ENCODE measurements at regions not wholly inside any gene's neighbourhood (a gene's known extent, or its start where the extent isn't known, plus 50 kb on each side); places are given as distances from the start of the nearest gene placed in this dataset.

DNA sequence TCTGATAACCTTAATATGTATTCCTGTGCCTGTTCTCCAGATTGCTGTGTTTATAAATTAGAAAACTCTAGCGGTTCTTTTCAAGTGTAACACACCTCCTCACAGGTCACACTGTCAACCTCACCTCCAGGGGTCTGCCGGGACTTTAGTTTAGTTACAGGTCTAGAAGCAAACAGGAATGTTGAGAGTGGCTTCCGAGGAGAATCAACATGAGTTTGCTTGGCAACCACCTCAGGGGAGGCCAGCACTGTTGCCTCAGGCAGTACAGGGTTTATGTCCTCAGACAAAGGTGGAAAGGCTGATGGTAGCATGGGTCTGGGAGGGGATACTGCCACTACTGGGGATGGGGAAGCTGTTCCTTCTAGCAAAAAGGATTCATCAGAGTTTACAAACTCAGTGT, 438.0 kb downstream of the DTHD1 start:
- no peaks in the 10 kb centered on the region for H3K9me3 ChIP-seq (ENCODE audit: control insufficient read depth in 2 of 2, insufficient read depth in 1 of 2, low read depth in 1 of 2, low read length in 1 of 2)

DNA sequence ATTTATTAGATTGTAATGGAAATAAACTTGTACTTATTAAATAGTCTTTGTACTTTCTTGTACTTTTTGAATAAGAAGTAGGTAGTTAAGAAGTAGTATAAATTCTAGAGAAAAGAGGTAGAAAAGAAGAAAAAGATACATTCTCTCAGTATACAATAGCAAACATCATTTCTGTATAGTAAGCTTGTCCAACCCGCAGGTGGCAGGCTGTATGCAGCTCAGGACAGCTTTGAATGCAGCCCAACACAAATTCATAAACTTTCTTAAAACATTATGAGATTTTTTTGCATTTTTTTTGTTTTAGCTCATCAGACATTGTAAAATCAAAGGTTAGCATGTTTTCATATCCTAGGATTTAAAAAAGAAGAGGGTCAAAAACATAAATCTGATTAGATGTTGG, 441.6 kb downstream of the DTHD1 start:
- Histone ChIP-seq H3K27ac (ENCODE audit: low read depth in 1 of 3, low read length in 2 of 3) (no peak overlapping the region), H3K9me3 (ENCODE audit: control insufficient read depth in 2 of 2, insufficient read depth in 1 of 2, low read depth in 1 of 2, low read length in 1 of 2) (no peaks in the 10 kb centered on the region), H3K4me1 (ENCODE audit: control insufficient read depth in 3 of 3, insufficient read depth in 2 of 3, low read depth in 1 of 3, low read length in 2 of 3) (no peaks in the 10 kb centered on the region), H3K36me3 (ENCODE audit: control insufficient read depth in 3 of 3, insufficient read depth in 2 of 3, low read depth in 1 of 3, low read length in 3 of 3) (no peaks in the 10 kb centered on the region), H3K4me3 (ENCODE audit: low read depth in 1 of 3, low read length in 3 of 3) (no peak overlapping the region), H3K27me3 (ENCODE audit: control insufficient read depth in 3 of 3, insufficient read depth in 3 of 3, low read length in 3 of 3) (no peaks in the 10 kb centered on the region)
- WGBS, 3 donors = 59 to 88% (median 69%) methylated on average over 1 of the region's 1 CpG
- no peak for FAIRE-seq
- DNase-seq = no peak

More for the DNA sequence above, 438.0 kb downstream of the DTHD1 start:
- no peaks in the 10 kb centered on the region for H3K36me3 ChIP-seq (ENCODE audit: control insufficient read depth in 3 of 3, insufficient read depth in 2 of 3, low read depth in 1 of 3, low read length in 3 of 3)
- FAIRE-seq (no peak), DNase-seq (no peak)
- no peak overlapping the region for H3K4me3 ChIP-seq (ENCODE audit: low read depth in 1 of 3, low read length in 3 of 3)
- H3K4me1 ChIP-seq (ENCODE audit: control insufficient read depth in 3 of 3, insufficient read depth in 2 of 3, low read depth in 1 of 3, low read length in 2 of 3) = no peaks in the 10 kb centered on the region
- H3K27ac ChIP-seq (ENCODE audit: low read depth in 1 of 3, low read length in 2 of 3) = no peak overlapping the region
- no peaks in the 10 kb centered on the region for H3K27me3 ChIP-seq (ENCODE audit: control insufficient read depth in 3 of 3, insufficient read depth in 3 of 3, low read length in 3 of 3)
- WGBS, 3 donors = 36 to 76% (median 53%) methylated on average over 3 of the region's 3 CpGs

DNA sequence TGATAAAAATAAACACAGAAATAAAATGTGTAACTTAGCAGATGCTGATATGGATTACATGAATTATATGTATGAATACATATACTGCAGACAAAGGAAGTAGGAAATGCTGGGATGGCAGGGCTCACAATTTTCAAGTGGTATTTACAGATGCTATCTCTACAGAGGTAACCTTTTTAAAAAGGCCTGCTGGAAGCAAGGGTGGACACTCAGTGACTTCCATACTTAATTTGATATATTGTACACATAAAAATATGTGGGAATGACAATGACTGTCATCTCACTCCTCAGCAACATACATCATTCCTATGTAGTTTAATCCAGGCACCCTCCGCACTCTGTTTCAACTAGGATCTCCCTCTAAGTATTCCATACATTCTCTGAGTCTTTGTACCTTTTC, 452.9 kb downstream of the DTHD1 start:
- DNase-seq = no peak
- WGBS, 3 donors = 91 to 96% (median 93%) methylated on average over 1 of the region's 1 CpG
- H3K27me3 ChIP-seq (ENCODE audit: control insufficient read depth in 3 of 3, insufficient read depth in 3 of 3, low read length in 3 of 3) = no peaks in the 10 kb centered on the region
- H3K4me3 ChIP-seq (ENCODE audit: low read depth in 1 of 3, low read length in 3 of 3) = no peak overlapping the region
- FAIRE-seq = no peak
- H3K36me3 ChIP-seq (ENCODE audit: control insufficient read depth in 3 of 3, insufficient read depth in 2 of 3, low read depth in 1 of 3, low read length in 3 of 3) = no peaks in the 10 kb centered on the region
- H3K4me1 ChIP-seq (ENCODE audit: control insufficient read depth in 3 of 3, insufficient read depth in 2 of 3, low read depth in 1 of 3, low read length in 2 of 3) = no peaks in the 10 kb centered on the region
- H3K9me3 ChIP-seq (ENCODE audit: control insufficient read depth in 2 of 2, insufficient read depth in 1 of 2, low read depth in 1 of 2, low read length in 1 of 2) = peaks cover 0 to 3% of the 10 kb centered on the region in 2 donors
- no peak overlapping the region for H3K27ac ChIP-seq (ENCODE audit: low read depth in 1 of 3, low read length in 2 of 3)

DNA sequence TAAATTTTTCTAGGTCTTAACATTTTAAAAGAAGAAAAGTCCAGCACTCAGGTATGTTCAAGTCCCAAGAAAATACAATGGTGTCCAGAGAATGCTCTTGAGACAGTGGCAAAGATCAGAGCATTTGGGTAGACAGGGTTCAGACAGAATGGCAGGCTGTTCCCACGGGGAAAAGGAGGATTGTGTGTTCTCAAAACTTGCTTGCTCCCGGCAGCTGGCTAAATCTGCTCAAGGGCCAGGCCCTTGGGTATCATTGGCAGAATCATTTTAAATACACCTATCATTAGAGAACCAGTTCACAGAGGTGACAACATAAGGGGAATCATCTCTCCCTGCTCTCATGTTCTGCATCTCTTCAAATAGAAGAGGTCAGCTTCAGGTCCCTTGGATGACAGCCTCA, 456.3 kb downstream of the DTHD1 start:
- FAIRE-seq (no peak), DNase-seq (no peak)
- no peak overlapping the region for H3K4me3 ChIP-seq (ENCODE audit: low read depth in 1 of 3, low read length in 3 of 3)
- no peaks in the 10 kb centered on the region for H3K9me3 ChIP-seq (ENCODE audit: control insufficient read depth in 2 of 2, insufficient read depth in 1 of 2, low read depth in 1 of 2, low read length in 1 of 2)
- no peaks in the 10 kb centered on the region for H3K36me3 ChIP-seq (ENCODE audit: control insufficient read depth in 3 of 3, insufficient read depth in 2 of 3, low read depth in 1 of 3, low read length in 3 of 3)
- WGBS, 3 donors = 65 to 86% (median 83%) methylated on average over 2 of the region's 2 CpGs
- no peaks in the 10 kb centered on the region for H3K27me3 ChIP-seq (ENCODE audit: control insufficient read depth in 3 of 3, insufficient read depth in 3 of 3, low read length in 3 of 3)
- no peak overlapping the region for H3K27ac ChIP-seq (ENCODE audit: low read depth in 1 of 3, low read length in 2 of 3)
- H3K4me1 ChIP-seq (ENCODE audit: control insufficient read depth in 3 of 3, insufficient read depth in 2 of 3, low read depth in 1 of 3, low read length in 2 of 3) = no peaks in the 10 kb centered on the region

DNA sequence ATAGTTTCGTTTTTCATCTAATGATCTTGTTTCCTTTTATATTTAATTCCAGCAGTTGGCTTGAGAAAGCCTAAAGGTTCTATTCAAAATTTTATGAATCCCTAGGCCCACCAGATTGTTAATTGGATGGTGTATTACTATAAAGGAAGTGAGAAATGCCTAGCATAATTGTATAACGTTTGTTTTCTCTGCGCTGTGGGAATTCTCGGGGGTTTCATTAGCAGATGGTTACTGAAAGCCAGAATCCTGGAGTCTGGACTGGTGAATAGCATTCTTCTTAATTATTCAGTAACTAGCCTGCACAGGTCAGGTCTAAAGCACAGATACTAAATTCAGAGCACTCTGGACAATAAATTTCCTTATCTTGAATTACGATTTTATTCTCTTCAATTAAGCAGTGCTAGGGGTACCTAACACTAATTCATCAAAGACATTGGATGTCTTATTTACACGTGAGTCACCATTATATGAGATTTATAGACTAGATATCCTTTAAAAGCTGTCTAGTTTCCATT, 459.4 kb downstream of the DTHD1 start:
- no peak for FAIRE-seq
- 33 to 44% (median 43%) methylated on average over 6 of the region's 6 CpGs for WGBS, 3 donors
- Histone ChIP-seq H3K9me3 (ENCODE audit: control insufficient read depth in 2 of 2, insufficient read depth in 1 of 2, low read depth in 1 of 2, low read length in 1 of 2) (no peaks in the 10 kb centered on the region), H3K27ac (ENCODE audit: low read depth in 1 of 3, low read length in 2 of 3) (no peak overlapping the region), H3K4me3 (ENCODE audit: low read depth in 1 of 3, low read length in 3 of 3) (no peak overlapping the region), H3K4me1 (ENCODE audit: control insufficient read depth in 3 of 3, insufficient read depth in 2 of 3, low read depth in 1 of 3, low read length in 2 of 3) (no peaks in the 10 kb centered on the region), H3K36me3 (ENCODE audit: control insufficient read depth in 3 of 3, insufficient read depth in 2 of 3, low read depth in 1 of 3, low read length in 3 of 3) (no peaks in the 10 kb centered on the region), H3K27me3 (ENCODE audit: control insufficient read depth in 3 of 3, insufficient read depth in 3 of 3, low read length in 3 of 3) (no peaks in the 10 kb centered on the region)
- no peak for DNase-seq

DNA sequence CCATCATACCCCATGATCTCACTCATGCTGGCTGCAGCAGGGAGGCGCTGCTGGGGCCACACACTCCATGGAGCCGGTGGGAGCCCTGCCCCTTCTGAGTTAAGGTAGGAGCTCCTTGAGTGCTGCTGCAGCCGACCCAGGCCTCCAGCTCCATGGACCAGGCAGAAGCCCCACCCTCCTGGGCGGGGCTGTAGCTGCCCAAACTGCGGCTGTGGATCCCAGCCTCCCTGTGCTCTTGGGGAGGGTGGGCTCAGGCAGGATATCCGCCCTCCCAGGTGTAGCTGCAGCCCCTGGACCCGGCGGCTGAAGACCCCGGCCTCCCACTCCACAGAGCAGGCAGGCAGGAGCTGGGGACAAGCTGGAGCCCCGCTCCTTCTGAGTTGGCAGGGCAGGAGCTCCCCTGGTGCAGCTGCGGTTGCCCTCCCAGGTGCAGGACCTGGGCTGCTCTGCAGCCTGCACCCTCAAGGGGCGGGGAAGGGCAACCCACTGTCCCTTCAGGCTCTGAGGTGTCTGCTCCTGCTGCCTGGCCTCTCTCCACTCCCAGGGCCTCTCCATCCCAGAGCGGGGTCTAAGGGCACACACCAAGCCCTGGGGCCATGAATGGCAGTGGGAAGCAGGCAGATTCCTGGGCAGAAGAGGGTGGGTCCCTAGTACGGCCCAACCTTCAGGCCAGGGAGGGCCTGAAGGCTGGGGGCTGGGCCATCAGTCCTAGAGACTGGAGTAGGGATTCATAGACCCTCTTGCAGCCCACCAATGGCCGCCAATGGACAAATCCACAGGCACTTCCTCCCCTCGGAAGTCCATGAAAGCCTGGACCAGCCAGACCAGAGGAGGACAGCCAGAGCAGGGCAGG, 466.1 kb downstream of the DTHD1 start:
- no peaks in the 10 kb centered on the region for H3K4me1 ChIP-seq (ENCODE audit: control insufficient read depth in 3 of 3, insufficient read depth in 2 of 3, low read depth in 1 of 3, low read length in 2 of 3)
- WGBS, 3 donors = 79 to 85% (median 81%) methylated on average over 15 to 16 of the region's 16 CpGs
- no peaks in the 10 kb centered on the region for H3K36me3 ChIP-seq (ENCODE audit: control insufficient read depth in 3 of 3, insufficient read depth in 2 of 3, low read depth in 1 of 3, low read length in 3 of 3)
- H3K9me3 ChIP-seq (ENCODE audit: control insufficient read depth in 2 of 2, insufficient read depth in 1 of 2, low read depth in 1 of 2, low read length in 1 of 2) = no peaks in the 10 kb centered on the region
- no peak overlapping the region for H3K27ac ChIP-seq (ENCODE audit: low read depth in 1 of 3, low read length in 2 of 3)
- FAIRE-seq (no peak), DNase-seq (no peak)
- no peaks in the 10 kb centered on the region for H3K27me3 ChIP-seq (ENCODE audit: control insufficient read depth in 3 of 3, insufficient read depth in 3 of 3, low read length in 3 of 3)
- no peak overlapping the region for H3K4me3 ChIP-seq (ENCODE audit: low read depth in 1 of 3, low read length in 3 of 3)

DNA sequence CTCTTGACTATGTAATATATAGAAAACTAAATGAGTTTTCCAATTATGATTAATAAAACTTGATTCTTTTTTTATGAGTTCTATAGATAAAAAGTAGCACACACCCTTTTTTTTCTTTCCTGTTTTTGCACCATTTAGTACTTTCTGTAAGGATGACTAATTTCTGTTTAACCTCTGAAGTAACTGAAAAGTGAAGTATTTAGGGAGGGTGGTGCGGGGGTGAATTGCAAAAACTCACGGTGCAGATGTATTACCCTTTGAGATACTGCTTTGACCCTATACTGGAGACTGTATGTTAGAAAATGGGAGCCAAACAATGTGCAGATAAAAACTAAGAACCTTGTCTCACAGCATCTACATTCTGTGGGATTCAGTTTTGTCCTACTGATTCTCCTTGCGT, 471.6 kb downstream of the DTHD1 start:
- FAIRE-seq (no peak), DNase-seq (no peak)
- H3K4me3 ChIP-seq (ENCODE audit: low read depth in 1 of 3, low read length in 3 of 3) = no peak overlapping the region
- WGBS, 3 donors = 68 to 80% (median 75%) methylated on average over 3 of the region's 3 CpGs
- no peaks in the 10 kb centered on the region for H3K36me3 ChIP-seq (ENCODE audit: control insufficient read depth in 3 of 3, insufficient read depth in 2 of 3, low read depth in 1 of 3, low read length in 3 of 3)
- peaks cover 0 to 4% (median 0%) of the 10 kb centered on the region in 3 donors for H3K4me1 ChIP-seq (ENCODE audit: control insufficient read depth in 3 of 3, insufficient read depth in 2 of 3, low read depth in 1 of 3, low read length in 2 of 3)
- no peaks in the 10 kb centered on the region for H3K27me3 ChIP-seq (ENCODE audit: control insufficient read depth in 3 of 3, insufficient read depth in 3 of 3, low read length in 3 of 3)
- no peaks in the 10 kb centered on the region for H3K9me3 ChIP-seq (ENCODE audit: control insufficient read depth in 2 of 2, insufficient read depth in 1 of 2, low read depth in 1 of 2, low read length in 1 of 2)
- H3K27ac ChIP-seq (ENCODE audit: low read depth in 1 of 3, low read length in 2 of 3) = no peak overlapping the region

DNA sequence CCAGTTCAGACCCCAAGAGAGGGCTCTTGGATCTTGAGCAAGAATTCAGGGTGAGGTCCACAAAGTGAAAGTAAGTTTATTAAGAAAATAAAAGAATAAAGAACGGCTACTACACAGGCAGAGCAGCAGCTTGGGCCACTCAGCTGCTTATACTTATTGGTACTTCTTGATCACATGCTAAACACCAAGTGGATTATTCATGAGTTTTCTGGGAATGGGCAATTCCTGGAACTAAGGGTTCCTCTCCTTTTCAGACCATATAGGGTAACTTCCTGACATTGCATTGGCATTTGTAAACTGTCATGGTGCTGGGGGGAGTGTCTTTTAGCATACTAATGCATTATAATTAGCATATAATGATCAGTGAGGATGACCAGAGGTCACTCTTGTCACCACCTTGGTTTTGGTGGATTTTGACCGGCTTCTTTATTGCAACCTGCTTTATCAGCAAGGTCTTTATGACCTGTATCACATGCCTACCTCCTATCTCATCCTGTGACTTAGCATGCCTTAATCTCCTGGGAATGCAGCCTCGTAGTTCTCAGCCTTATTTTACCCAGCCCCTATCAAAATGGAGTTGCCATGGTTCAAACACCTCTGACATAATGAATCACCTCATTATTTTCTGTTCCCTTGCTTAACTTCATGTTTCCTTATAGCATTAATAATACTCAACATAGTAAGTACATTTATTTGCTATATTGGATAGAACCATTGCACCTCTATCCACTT, 476.3 kb downstream of the DTHD1 start:
- H3K9me3 ChIP-seq (ENCODE audit: control insufficient read depth in 2 of 2, insufficient read depth in 1 of 2, low read depth in 1 of 2, low read length in 1 of 2) = no peaks in the 10 kb centered on the region
- 33 to 51% (median 33%) methylated on average over 3 of the region's 3 CpGs for WGBS, 3 donors
- H3K27ac ChIP-seq (ENCODE audit: low read depth in 1 of 3, low read length in 2 of 3) = no peak overlapping the region
- no peaks in the 10 kb centered on the region for H3K36me3 ChIP-seq (ENCODE audit: control insufficient read depth in 3 of 3, insufficient read depth in 2 of 3, low read depth in 1 of 3, low read length in 3 of 3)
- no peak overlapping the region for H3K4me3 ChIP-seq (ENCODE audit: low read depth in 1 of 3, low read length in 3 of 3)
- FAIRE-seq (no peak), DNase-seq (peak; percentile 7 to 54)
- H3K4me1 ChIP-seq (ENCODE audit: control insufficient read depth in 3 of 3, insufficient read depth in 2 of 3, low read depth in 1 of 3, low read length in 2 of 3) = peaks cover 0 to 9% (median 0%) of the 10 kb centered on the region in 3 donors
- H3K27me3 ChIP-seq (ENCODE audit: control insufficient read depth in 3 of 3, insufficient read depth in 3 of 3, low read length in 3 of 3) = peaks cover 0 to 2% (median 0%) of the 10 kb centered on the region in 3 donors
